Parathyroid adenoma (tissue), 2 donors: ENCODE measurements at regions not wholly inside any gene's neighbourhood (a gene's known extent, or its start where the extent isn't known, plus 50 kb on each side); places are given as distances from the start of the nearest gene placed in this dataset.

Source experiments
- H2AFZ ChIP-seq: fragments of 300-600 bp; sonication (generic); one replicate; pipeline ENCODE4 v1.7.0; 2017; ENCODE audit warnings: antibody characterized with exemption, mild to moderate bottlenecking
- H3K27ac ChIP-seq: fragments of 300-600 bp; sonication (generic); one replicate; pipeline ENCODE4 v1.7.0; 2017
- H3K27me3 ChIP-seq: fragments of 300-600 bp; sonication (generic); one replicate; pipeline ENCODE4 v1.7.0; 2017; ENCODE audit warnings: low read length; ENCODE audit not compliant: control insufficient read depth, insufficient read depth
- H3K36me3 ChIP-seq: fragments of 300-600 bp; sonication (generic); one replicate; pipeline ENCODE4 v1.7.0; 2017; ENCODE audit warnings: low read length; ENCODE audit not compliant: control insufficient read depth, insufficient read depth
- H3K4me1 ChIP-seq: fragments of 300-600 bp; sonication (generic); one replicate; pipeline ENCODE4 v1.7.0; 2017; ENCODE audit warnings: control low read depth
- H3K4me2 ChIP-seq: fragments of 300-600 bp; sonication (generic); one replicate; pipeline ENCODE4 v1.7.0; 2017; ENCODE audit warnings: low read length
- H3K4me3 ChIP-seq: fragments of 300-600 bp; sonication (generic); one replicate; pipeline ENCODE4 v1.7.0; 2017; ENCODE audit warnings: low read depth, low read length
- H3K79me2 ChIP-seq: fragments of 300-600 bp; sonication (generic); one replicate; pipeline ENCODE4 v1.7.0; 2017; ENCODE audit warnings: control low read depth
- H3K9ac ChIP-seq: fragments of 300-600 bp; sonication (generic); one replicate; pipeline ENCODE4 v1.7.0; 2017; ENCODE audit warnings: mild to moderate bottlenecking
- H3K9me3 ChIP-seq: fragments of 300-600 bp; sonication (generic); one replicate; pipeline ENCODE4 v1.7.0; 2017; ENCODE audit warnings: low read length; ENCODE audit not compliant: control insufficient read depth
- CTCF ChIP-seq: fragments of 300-600 bp; sonication (generic); IDR thresholded peaks from one replicate; pipeline ENCODE4 v1.7.0; 2017; ENCODE audit warnings: antibody characterized with exemption, mild to moderate bottlenecking
- donor health status: primary hyperparathyroidism.

GRCh38 chr3:76402926-76403325, 617.6 kb upstream of the ZNF717 start:
- Histone ChIP-seq H3K36me3 (no peaks in the 10 kb centered on the region), H3K27ac (no peak overlapping the region), H3K9me3 (no peaks in the 10 kb centered on the region), H3K9ac (no peak overlapping the region), H3K4me1 (no peaks in the 10 kb centered on the region), H3K4me2 (no peak overlapping the region), H3K27me3 (no peaks in the 10 kb centered on the region), H3K79me2 (no peaks in the 10 kb centered on the region), H3K4me3 (no peak overlapping the region), H2AFZ (no peak overlapping the region)
- no peak for TF ChIP-seq CTCF

- Histone ChIP-seq H3K9ac (no peak overlapping the region), H2AFZ (no peak overlapping the region), H3K9me3 (no peaks in the 10 kb centered on the region), H3K4me3 (no peak overlapping the region), H3K36me3 (no peaks in the 10 kb centered on the region), H3K27ac (no peak overlapping the region), H3K4me2 (no peak overlapping the region), H3K4me1 (no peaks in the 10 kb centered on the region), H3K79me2 (no peaks in the 10 kb centered on the region), H3K27me3 (no peaks in the 10 kb centered on the region)
- no peak for TF ChIP-seq CTCF
Observed at GRCh38 chr3:76403556-76403955, 618.2 kb upstream of the ZNF717 start.

GRCh38 chr3:76405196-76405595, 619.8 kb upstream of the ZNF717 start:
- H3K4me1 ChIP-seq = no peaks in the 10 kb centered on the region
- no peak for TF ChIP-seq CTCF
- no peak overlapping the region for H3K9ac ChIP-seq
- H3K27me3 ChIP-seq = no peaks in the 10 kb centered on the region
- no peaks in the 10 kb centered on the region for H3K9me3 ChIP-seq
- H3K4me2 ChIP-seq = no peak overlapping the region
- H3K4me3 ChIP-seq = no peak overlapping the region
- H3K27ac ChIP-seq = no peak overlapping the region
- no peaks in the 10 kb centered on the region for H3K79me2 ChIP-seq
- no peak overlapping the region for H2AFZ ChIP-seq
- no peaks in the 10 kb centered on the region for H3K36me3 ChIP-seq

- H3K79me2 ChIP-seq = no peaks in the 10 kb centered on the region
- H3K4me2 ChIP-seq = no peak overlapping the region
- no peak overlapping the region for H3K27ac ChIP-seq
- H2AFZ ChIP-seq = no peak overlapping the region
- no peaks in the 10 kb centered on the region for H3K9me3 ChIP-seq
- no peak overlapping the region for H3K4me3 ChIP-seq
- no peaks in the 10 kb centered on the region for H3K27me3 ChIP-seq
- no peak for TF ChIP-seq CTCF
- H3K36me3 ChIP-seq = no peaks in the 10 kb centered on the region
- H3K4me1 ChIP-seq = no peaks in the 10 kb centered on the region
- no peak overlapping the region for H3K9ac ChIP-seq
Observed at GRCh38 chr3:76410762-76411281, 625.5 kb upstream of the ZNF717 start.

GRCh38 chr3:76415384-76415783, 624.5 kb upstream of the ROBO2 start:
- Histone ChIP-seq H3K27me3 (no peaks in the 10 kb centered on the region), H2AFZ (no peak overlapping the region), H3K79me2 (no peaks in the 10 kb centered on the region), H3K4me2 (no peak overlapping the region), H3K4me3 (no peak overlapping the region), H3K9ac (no peak overlapping the region), H3K4me1 (no peaks in the 10 kb centered on the region), H3K9me3 (no peaks in the 10 kb centered on the region), H3K36me3 (no peaks in the 10 kb centered on the region), H3K27ac (no peak overlapping the region)
- TF ChIP-seq CTCF = no peak
